B cell (primary cell): ENCODE measurements at regions not wholly inside any gene's neighbourhood (a gene's known extent, or its start where the extent isn't known, plus 50 kb on each side); places are given as distances from the start of the nearest gene placed in this dataset.

ENCODE experiments used
- ATAC-seq: fragments of 200-7000 bp; cut with Tn5 transposase; one replicate; pipeline ENCODE4 v1.10.0; 2021; ENCODE audit warnings: low read depth, mild to moderate bottlenecking, moderate number of reproducible peaks, moderate library complexity
- CTCF ChIA-PET: fragments of 350-600 bp; sonication (Branson Sonifier 250); formaldehyde crosslinking; loops from one replicate; lab custom pipeline; 2021; ENCODE audit warnings: antibody characterized with exemption, inconsistent platforms; lab: Charles Lee
- POLR2A ChIA-PET: fragments of 350-600 bp; sonication (Branson Sonifier 250); formaldehyde crosslinking; loops from one replicate; lab custom pipeline; 2021; ENCODE audit warnings: antibody characterized with exemption; lab: Charles Lee
- DNase-seq: peaks from one replicate; pipeline ENCODE4 v3.0.0; 2013
- H2AFZ ChIP-seq: 2 replicates; pipeline ENCODE4 v1.6.1; 2012; ENCODE audit warnings: mild to moderate bottlenecking, low read depth, low read length; ENCODE audit not compliant: insufficient read depth, poor library complexity, severe bottlenecking
- H3K27ac ChIP-seq, 2 donors: 1 replicate in 1 of 2; 2 replicates in 1 of 2; pipeline ENCODE4 v1.5.1; 2012 to 2013; ENCODE audit warnings: low read length in 2 of 2, mild to moderate bottlenecking in 2 of 2, moderate library complexity in 1 of 2
- H3K27me3 ChIP-seq, 4 experiments: fragments of 200-600 bp in 1 of 4; sonication (generic) in 1 of 4; replicated peaks in 1 of 4; 1 replicate in 2 of 4; 2 replicates in 2 of 4; pipeline versions ENCODE4 v1.6.1 to v1.7.0; 2013 to 2016; ENCODE audit warnings: low read length in 3 of 4, mild to moderate bottlenecking in 2 of 4, mixed read lengths in 1 of 4, moderate library complexity in 1 of 4; ENCODE audit not compliant: insufficient read depth in 4 of 4, control insufficient read depth in 3 of 4; ENCODE audit errors: control extremely low read depth in 1 of 4
- H3K36me3 ChIP-seq, 2 experiments: replicated peaks in 1 of 2; 1 replicate in 1 of 2; 2 replicates in 1 of 2; pipeline versions ENCODE4 v1.6.1 to v1.7.1; 2013; ENCODE audit warnings: low read length in 1 of 2; ENCODE audit not compliant: insufficient read depth in 2 of 2, control insufficient read depth in 1 of 2; ENCODE audit errors: control extremely low read depth in 1 of 2, extremely low read depth in 1 of 2
- H3K4me1 ChIP-seq, 2 donors: fragments of 200-600 bp in 1 of 2; sonication (generic) in 1 of 2; 1 replicate in 1 of 2; 2 replicates in 1 of 2; pipeline versions ENCODE4 v1.5.1 to v1.6.1; 2013 to 2017; ENCODE audit warnings: low read length in 2 of 2; ENCODE audit not compliant: control insufficient read depth in 2 of 2, insufficient read depth in 2 of 2
- H3K4me2 ChIP-seq: replicated peaks from 2 replicates; pipeline ENCODE3; 2012; ENCODE audit warnings: mild to moderate bottlenecking, low read depth, low read length; ENCODE audit not compliant: poor library complexity, severe bottlenecking
- H3K4me3 ChIP-seq, 5 experiments: fragments of 200-600 bp in 1 of 5; sonication (generic) in 1 of 5; 1 replicate in 3 of 5; 2 replicates in 2 of 5; pipeline versions ENCODE4 v1.5.1 to v1.7.0; 2011 to 2016; ENCODE audit warnings: low read length in 4 of 5, mild to moderate bottlenecking in 4 of 5, low read depth in 2 of 5, control low read depth in 1 of 5, moderate library complexity in 1 of 5; ENCODE audit not compliant: insufficient read depth in 1 of 5; ENCODE audit errors: control extremely low read depth in 1 of 5, extremely low read depth in 1 of 5
- H3K79me2 ChIP-seq: fragments of 200-600 bp; sonication (generic); one replicate; pipeline ENCODE4 v1.6.0; 2016; ENCODE audit warnings: low read length; ENCODE audit not compliant: control insufficient read depth, insufficient read depth
- H3K9ac ChIP-seq: fragments of 200-600 bp; sonication (generic); 2 replicates; pipeline ENCODE4 v1.6.1; 2017; ENCODE audit warnings: mild to moderate bottlenecking, low read length, moderate library complexity
- H3K9me3 ChIP-seq, 3 donors: one replicate each; pipeline versions ENCODE4 v1.6.1 to v1.7.1; 2013; ENCODE audit warnings: low read length in 2 of 3; ENCODE audit not compliant: control insufficient read depth in 2 of 3, insufficient read depth in 1 of 3; ENCODE audit errors: control extremely low read depth in 1 of 3
- H4K20me1 ChIP-seq: 2 replicates; pipeline ENCODE4 v1.6.0; 2012; ENCODE audit warnings: mild to moderate bottlenecking, low read length; ENCODE audit not compliant: insufficient read depth, control insufficient read depth, poor library complexity, severe bottlenecking
- H3K27ac Mint-ChIP-seq: one replicate; pipeline ENCODE4 v1.8.0; 2021; ENCODE audit warnings: mixed read lengths
- H3K27me3 Mint-ChIP-seq: one replicate; pipeline ENCODE4 v1.8.0; 2021; ENCODE audit warnings: mixed read lengths
- H3K4me1 Mint-ChIP-seq: one replicate; pipeline ENCODE4 v1.8.0; 2021; ENCODE audit warnings: mixed read lengths
- H3K4me3 Mint-ChIP-seq: one replicate; pipeline ENCODE4 v1.8.0; 2021; ENCODE audit warnings: mixed read lengths
- H3K9me3 Mint-ChIP-seq: one replicate; pipeline ENCODE4 v1.8.0; 2022; ENCODE audit warnings: mixed read lengths; ENCODE audit not compliant: insufficient read depth
- CTCF ChIP-seq: fragments of 200-600 bp; IDR thresholded peaks from one replicate; pipeline ENCODE4 v1.8.0; 2022; ENCODE audit warnings: antibody characterized with exemption, mild to moderate bottlenecking
- EZH2 ChIP-seq: IDR thresholded peaks from 2 replicates; pipeline ENCODE4 v1.6.1; 2012; ENCODE audit warnings: borderline replicate concordance, low read depth, mild to moderate bottlenecking, moderate library complexity, low read length; ENCODE audit not compliant: insufficient read depth, poor library complexity, severe bottlenecking
- WGBS: methylation state at CpG from one replicate; pipeline ENCODE4 v1.1.5; 2013; ENCODE audit warnings: missing lambda C conversion rate; ENCODE audit not compliant: insufficient coverage; 5-methylcytosine and 5-hydroxymethylcytosine counted together
- intact Hi-C: fragments of 100-400 bp; cut with micrococcal nuclease; formaldehyde crosslinking; loops from one replicate; pipeline ENCODE4 v1.10.0; 2022

DNA sequence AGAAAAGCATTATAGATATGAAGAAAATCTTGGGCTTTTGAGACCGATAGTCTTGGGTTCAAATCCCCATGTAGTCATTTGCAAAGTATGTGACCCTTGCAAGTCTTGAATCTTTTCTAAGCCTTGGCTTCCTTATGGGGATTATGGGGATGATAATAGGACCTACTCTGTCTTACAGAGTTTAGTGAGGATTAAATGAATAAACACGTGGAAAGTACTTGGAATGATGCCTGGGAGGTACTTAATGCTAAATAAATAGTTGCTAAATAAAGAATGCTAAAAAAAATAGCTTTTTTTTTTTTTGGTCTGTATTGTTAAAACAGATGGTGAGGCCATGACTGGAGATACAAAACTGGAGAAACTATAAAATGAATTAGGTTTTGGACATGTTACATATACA is 292.7 kb downstream of the GPAT3 start:
- Histone ChIP-seq H3K4me2 (no peak overlapping the region), H3K27me3 (no peaks in the 10 kb centered on the region), H3K4me3 (no peak overlapping the region), H3K9ac (no peak overlapping the region), H2AFZ (no peak overlapping the region), H3K79me2 (no peaks in the 10 kb centered on the region), H3K4me1 (no peaks in the 10 kb centered on the region), H3K9me3 (no peaks in the 10 kb centered on the region), H3K27ac (no peak overlapping the region), H3K36me3 (no peaks in the 10 kb centered on the region), H4K20me1 (no peaks in the 10 kb centered on the region)
- ChIA-PET POLR2A (no interaction called here), CTCF (no interaction called here)
- TF ChIP-seq CTCF (no peak), EZH2 (no peak)
- WGBS: 60% methylated on average over 1 of the region's 2 CpGs
- Mint-ChIP-seq H3K4me1 (no peaks in the 10 kb centered on the region), H3K27ac (no peak overlapping the region), H3K4me3 (no peak overlapping the region), H3K9me3 (no peaks in the 10 kb centered on the region), H3K27me3 (no peaks in the 10 kb centered on the region)
- no peak for DNase-seq
- no peak for ATAC-seq
- intact Hi-C loops: no loop called here

- Histone ChIP-seq H2AFZ (no peak overlapping the region), H3K27me3 (no peaks in the 10 kb centered on the region), H3K9ac (no peak overlapping the region), H3K4me3 (no peak overlapping the region), H3K27ac (no peak overlapping the region), H3K4me1 (no peaks in the 10 kb centered on the region), H3K36me3 (no peaks in the 10 kb centered on the region), H3K4me2 (no peak overlapping the region), H3K79me2 (no peaks in the 10 kb centered on the region), H4K20me1 (no peaks in the 10 kb centered on the region), H3K9me3 (peaks cover 1 to 13% (median 6%) of the 10 kb centered on the region in 3 donors)
- H3K9me3 Mint-ChIP-seq: peaks cover 7% of the 10 kb centered on the region
- TF ChIP-seq CTCF: no peak
- no peak for TF ChIP-seq EZH2
- CTCF ChIA-PET: no interaction called here
- POLR2A ChIA-PET: no interaction called here
- H3K4me1 Mint-ChIP-seq: no peaks in the 10 kb centered on the region
- no peaks in the 10 kb centered on the region for H3K27me3 Mint-ChIP-seq
- H3K4me3 Mint-ChIP-seq: no peak overlapping the region
- ATAC-seq: no peak
- no peak overlapping the region for H3K27ac Mint-ChIP-seq
- intact Hi-C loops: no loop called here
- no peak for DNase-seq
Measured at GRCh38 chr4:83821493-83821892, 285.6 kb downstream of the GPAT3 start.
